Sigmoid colon (tissue), 4 donors: ENCODE measurements at regions not wholly inside any gene's neighbourhood (a gene's known extent, or its start where the extent isn't known, plus 50 kb on each side); places are given as distances from the start of the nearest gene placed in this dataset.

ENCODE experiments used
- EP300 ChIP-seq, 4 donors: sonication (generic); formaldehyde crosslinking; IDR thresholded peaks; one replicate each; pipeline ENCODE4 v1.6.1; 2017; ENCODE audit warnings: antibody characterized with exemption in 4 of 4
- POLR2A ChIP-seq, 2 donors: fragments of 450-650 bp; IDR thresholded peaks; one replicate each; pipeline ENCODE4 v1.6.1; 2016; ENCODE audit warnings: antibody characterized with exemption in 2 of 2, mild to moderate bottlenecking in 2 of 2, moderate library complexity in 2 of 2
- POLR2AphosphoS5 ChIP-seq, 4 donors: sonication (generic); formaldehyde crosslinking; IDR thresholded peaks; one replicate each; pipeline ENCODE4 v1.6.1; 2017; ENCODE audit warnings: antibody characterized with exemption in 4 of 4
- TF ChIP-seq, protein P1 (sequence below), 4 experiments: fragments of 450-650 bp in 3 of 4; fragments of 200-600 bp in 1 of 4; IDR thresholded peaks; one replicate each; pipeline ENCODE4 v1.5.1; 2016 to 2019; ENCODE audit warnings: antibody characterized with exemption in 4 of 4, mild to moderate bottlenecking in 3 of 4, moderate library complexity in 2 of 4

DNA sequence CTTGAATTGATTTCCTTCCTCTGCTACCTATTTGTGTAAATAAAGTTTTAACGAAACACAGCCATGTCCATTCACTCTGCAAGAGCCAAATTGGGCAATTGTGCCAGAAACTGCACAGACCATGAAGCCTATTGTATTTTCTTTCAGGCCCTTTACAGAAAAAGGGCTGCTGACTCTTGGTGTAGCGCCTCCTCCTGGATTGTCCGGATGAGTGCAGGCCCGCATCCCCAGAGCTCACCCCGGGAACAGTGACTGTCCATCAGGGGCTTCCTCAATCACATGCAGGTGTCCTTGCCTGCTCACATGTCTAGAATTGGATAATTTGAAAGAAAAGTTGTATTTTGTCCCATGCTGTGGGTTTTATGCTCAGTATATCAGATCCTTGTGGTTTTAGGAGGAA is 1282.2 kb downstream of the AACS start:
- TF ChIP-seq POLR2A (IDR thresholded peaks at IDR 0.05) (no peak), EP300 (IDR thresholded peaks at IDR 0.05) (no peak), POLR2AphosphoS5 (IDR thresholded peaks at IDR 0.05) (no peak)
- TF ChIP-seq, protein P1, sequence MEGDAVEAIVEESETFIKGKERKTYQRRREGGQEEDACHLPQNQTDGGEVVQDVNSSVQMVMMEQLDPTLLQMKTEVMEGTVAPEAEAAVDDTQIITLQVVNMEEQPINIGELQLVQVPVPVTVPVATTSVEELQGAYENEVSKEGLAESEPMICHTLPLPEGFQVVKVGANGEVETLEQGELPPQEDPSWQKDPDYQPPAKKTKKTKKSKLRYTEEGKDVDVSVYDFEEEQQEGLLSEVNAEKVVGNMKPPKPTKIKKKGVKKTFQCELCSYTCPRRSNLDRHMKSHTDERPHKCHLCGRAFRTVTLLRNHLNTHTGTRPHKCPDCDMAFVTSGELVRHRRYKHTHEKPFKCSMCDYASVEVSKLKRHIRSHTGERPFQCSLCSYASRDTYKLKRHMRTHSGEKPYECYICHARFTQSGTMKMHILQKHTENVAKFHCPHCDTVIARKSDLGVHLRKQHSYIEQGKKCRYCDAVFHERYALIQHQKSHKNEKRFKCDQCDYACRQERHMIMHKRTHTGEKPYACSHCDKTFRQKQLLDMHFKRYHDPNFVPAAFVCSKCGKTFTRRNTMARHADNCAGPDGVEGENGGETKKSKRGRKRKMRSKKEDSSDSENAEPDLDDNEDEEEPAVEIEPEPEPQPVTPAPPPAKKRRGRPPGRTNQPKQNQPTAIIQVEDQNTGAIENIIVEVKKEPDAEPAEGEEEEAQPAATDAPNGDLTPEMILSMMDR (IDR thresholded peaks at IDR 0.05) = no peak
